ENCODE measurements at regions not wholly inside any gene's neighbourhood (a gene's known extent, or its start where the extent isn't known, plus 50 kb on each side); places are given as distances from the start of the nearest gene placed in this dataset.

- peaks cover 8% of the 10 kb centered on the region for H3K27me3 Mint-ChIP-seq
- no peak for ATAC-seq
- no peak overlapping the region for H3K27ac Mint-ChIP-seq
- no peaks in the 10 kb centered on the region for H3K36me3 Mint-ChIP-seq
- no peaks in the 10 kb centered on the region for H3K4me1 Mint-ChIP-seq
- no peaks in the 10 kb centered on the region for H3K9me3 Mint-ChIP-seq
- H3K4me3 Mint-ChIP-seq = no peak overlapping the region
These were observed 215.2 kb downstream of the HTR7 start for GRCh38 chr10:90642650-90643049.

- Mint-ChIP-seq H3K9me3 (peaks cover 3% of the 10 kb centered on the region), H3K27me3 (peaks cover 3% of the 10 kb centered on the region), H3K36me3 (no peaks in the 10 kb centered on the region), H3K27ac (no peak overlapping the region), H3K4me1 (no peaks in the 10 kb centered on the region), H3K4me3 (no peak overlapping the region)
- no peak for ATAC-seq
These were observed 213.7 kb downstream of the HTR7 start for GRCh38 chr10:90644165-90644564.

- H3K36me3 Mint-ChIP-seq = no peaks in the 10 kb centered on the region
These were observed 207.0 kb downstream of the HTR7 start for GRCh38 chr10:90650858-90651257.

DNA sequence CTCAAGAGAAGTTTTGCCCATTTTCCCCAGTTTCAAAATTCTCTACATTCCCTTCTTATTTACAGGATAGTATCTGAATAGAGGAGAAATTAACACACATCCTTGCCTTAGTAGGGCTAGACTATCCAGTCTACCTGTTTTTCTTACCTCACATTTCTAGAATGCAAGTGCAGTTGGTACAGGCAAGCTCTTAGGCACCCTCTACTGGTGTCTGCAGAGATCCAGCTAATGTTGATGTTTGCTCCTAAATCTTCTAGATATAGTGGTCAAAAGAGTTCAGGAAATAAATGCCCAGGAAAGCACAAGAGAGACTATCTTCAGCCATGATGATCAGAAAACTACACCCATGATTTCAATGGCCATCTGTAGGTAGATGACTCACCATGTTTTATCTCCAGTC lies 205.3 kb downstream of the HTR7 start:
- Mint-ChIP-seq H3K36me3 (no peaks in the 10 kb centered on the region), H3K27me3 (peaks cover 13% of the 10 kb centered on the region)

More at GRCh38 chr10:90650858-90651257, 207.0 kb downstream of the HTR7 start:
- peaks cover 11% of the 10 kb centered on the region for H3K9me3 Mint-ChIP-seq
- ATAC-seq = no peak
- no peak overlapping the region for H3K27ac Mint-ChIP-seq
- H3K4me3 Mint-ChIP-seq = no peak overlapping the region
- no peaks in the 10 kb centered on the region for H3K4me1 Mint-ChIP-seq
- H3K27me3 Mint-ChIP-seq = peaks cover 13% of the 10 kb centered on the region

GRCh38 chr10:90658791-90659190 lies 199.0 kb downstream of the HTR7 start:
- Mint-ChIP-seq H3K4me3 (no peak overlapping the region), H3K27me3 (peaks cover 29% of the 10 kb centered on the region), H3K36me3 (no peaks in the 10 kb centered on the region)

More for the DNA sequence above, 205.3 kb downstream of the HTR7 start:
- no peak overlapping the region for H3K4me3 Mint-ChIP-seq
- peaks cover 11% of the 10 kb centered on the region for H3K9me3 Mint-ChIP-seq
- H3K27ac Mint-ChIP-seq = no peak overlapping the region
- H3K4me1 Mint-ChIP-seq = no peaks in the 10 kb centered on the region
- ATAC-seq = no peak

DNA sequence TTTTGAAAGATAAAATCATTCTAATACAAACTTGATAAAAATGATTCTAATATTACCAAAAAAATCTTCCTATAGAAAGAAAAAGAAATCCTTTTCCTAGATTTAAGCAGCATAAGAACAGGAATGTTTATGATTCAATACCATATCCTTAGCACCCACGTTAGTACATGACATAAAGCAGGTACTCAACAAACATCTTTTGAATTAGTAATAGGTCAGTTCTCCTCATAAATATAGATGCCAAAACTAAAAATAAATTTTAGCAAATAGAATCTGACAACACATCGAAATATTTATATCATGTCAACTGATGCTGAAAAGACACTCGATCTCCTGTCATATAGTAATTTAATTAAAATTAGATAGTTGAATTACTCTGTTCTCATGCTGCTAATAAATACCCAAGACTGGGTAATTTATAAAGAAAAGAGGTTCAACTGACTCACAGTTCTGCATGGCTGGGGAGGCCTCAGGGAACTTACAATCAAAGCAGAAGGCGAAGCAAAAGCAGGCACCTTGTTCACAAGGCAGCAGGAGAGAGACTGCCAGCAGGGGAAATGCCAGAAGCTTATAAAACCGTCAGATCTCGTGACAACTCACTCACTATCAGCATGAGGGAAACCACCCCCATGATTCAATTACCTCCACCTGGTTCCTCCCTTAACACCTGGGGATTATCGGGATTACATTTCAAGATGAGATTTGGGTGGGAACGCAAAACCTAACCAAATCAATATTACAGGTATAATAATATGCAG lies 191.8 kb downstream of the HTR7 start:
- H3K27me3 Mint-ChIP-seq = peaks cover 15% of the 10 kb centered on the region
- H3K27ac Mint-ChIP-seq = no peak overlapping the region
- H3K36me3 Mint-ChIP-seq = no peaks in the 10 kb centered on the region
- no peaks in the 10 kb centered on the region for H3K4me1 Mint-ChIP-seq
- ATAC-seq = no peak
- H3K9me3 Mint-ChIP-seq = peaks cover 3% of the 10 kb centered on the region
- no peak overlapping the region for H3K4me3 Mint-ChIP-seq

More at GRCh38 chr10:90658791-90659190, 199.0 kb downstream of the HTR7 start:
- Mint-ChIP-seq H3K9me3 (peaks cover 12% of the 10 kb centered on the region), H3K4me1 (no peaks in the 10 kb centered on the region), H3K27ac (no peak overlapping the region)
- no peak for ATAC-seq

- Mint-ChIP-seq H3K27ac (no peak overlapping the region), H3K4me3 (no peak overlapping the region), H3K27me3 (no peaks in the 10 kb centered on the region), H3K9me3 (no peaks in the 10 kb centered on the region), H3K4me1 (no peaks in the 10 kb centered on the region), H3K36me3 (no peaks in the 10 kb centered on the region)
- no peak for ATAC-seq
These were observed 183.4 kb downstream of the HTR7 start for GRCh38 chr10:90674461-90674860.

DNA sequence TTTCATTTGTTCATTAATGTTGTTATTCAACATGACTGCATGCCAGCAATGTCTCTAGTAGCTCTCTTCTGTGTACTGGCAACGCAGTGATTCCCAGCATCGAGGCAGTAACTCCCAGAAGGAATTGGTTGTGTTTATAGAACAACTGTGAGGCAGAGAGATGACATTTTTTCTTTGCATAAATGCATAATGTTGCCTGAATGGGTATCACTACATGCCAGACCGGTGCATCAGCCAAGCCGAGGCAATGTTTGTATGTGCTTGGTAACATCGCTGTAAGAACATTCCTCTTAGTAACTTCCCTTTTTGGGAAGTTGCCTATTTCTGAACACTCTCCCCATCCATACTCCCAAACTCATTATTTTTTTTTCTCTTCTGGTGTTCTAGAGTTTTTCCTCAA lies 182.9 kb downstream of the HTR7 start:
- Mint-ChIP-seq H3K27ac (no peak overlapping the region), H3K9me3 (no peaks in the 10 kb centered on the region), H3K36me3 (no peaks in the 10 kb centered on the region), H3K4me1 (no peaks in the 10 kb centered on the region), H3K27me3 (no peaks in the 10 kb centered on the region), H3K4me3 (no peak overlapping the region)
- ATAC-seq = no peak

DNA sequence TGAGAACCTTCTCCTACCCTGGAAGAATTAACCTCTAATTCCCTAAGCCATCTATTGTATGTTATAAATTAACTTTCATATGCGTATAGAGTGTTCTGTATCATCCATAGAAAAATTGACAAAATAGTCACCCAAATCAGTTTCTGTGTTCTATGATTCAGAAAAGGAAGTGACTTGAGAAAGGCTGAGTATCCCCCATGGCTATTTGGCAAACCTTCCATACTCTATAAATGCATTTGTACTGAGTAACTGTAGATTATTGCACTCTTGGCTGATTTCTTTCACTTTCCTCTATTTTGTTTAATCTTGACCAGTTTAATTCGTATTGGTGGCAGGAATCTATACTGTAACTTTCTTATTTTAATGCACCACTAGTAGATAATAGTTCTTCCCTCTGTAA lies 182.2 kb downstream of the HTR7 start:
- Mint-ChIP-seq H3K9me3 (no peaks in the 10 kb centered on the region), H3K4me3 (no peak overlapping the region), H3K27me3 (no peaks in the 10 kb centered on the region), H3K27ac (no peak overlapping the region), H3K4me1 (no peaks in the 10 kb centered on the region), H3K36me3 (no peaks in the 10 kb centered on the region)
- no peak for ATAC-seq
